IMR-90 (cell line): ENCODE measurements at regions not wholly inside any gene's neighbourhood (a gene's known extent, or its start where the extent isn't known, plus 50 kb on each side); places are given as distances from the start of the nearest gene placed in this dataset.

ENCODE experiments used
- ATAC-seq: fragments of 200-7000 bp; cut with Tn5 transposase; 2 replicates; pipeline ENCODE4 v1.9.1; 2020; ENCODE audit warnings: low read depth, mild to moderate bottlenecking, moderate library complexity
- BruUV-seq: library from RNA; stranded (reverse); fragments of 400-500 nt; replicated peaks from 2 replicates; lab custom pipeline; 2021; lab: Mats Ljungman, UMichigan
- CTCF ChIA-PET: fragments of 300-600 bp; formaldehyde crosslinking; extraction: SDS; loops from one replicate; lab custom pipeline; 2021; ENCODE audit warnings: antibody characterized with exemption; lab: Yijun Ruan, JAX
- POLR2A ChIA-PET: fragments of 300-600 bp; sonication (Branson Sonifier 250); formaldehyde crosslinking; loops from one replicate; lab custom pipeline; 2022; ENCODE audit warnings: antibody characterized with exemption; ENCODE audit not compliant: unreplicated experiment; lab: Charles Lee
- DNase-seq: peaks from one replicate; pipeline ENCODE4 v3.0.0; 2013
- H2AFZ ChIP-seq: replicated peaks from 2 replicates; pipeline ENCODE3; 2013; ENCODE audit warnings: low read length, mild to moderate bottlenecking; ENCODE audit not compliant: poor library complexity
- H2AK5ac ChIP-seq: 2 replicates; pipeline ENCODE4 v1.6.1; 2013; ENCODE audit warnings: low read depth, low read length, inconsistent platforms
- H2AK9ac ChIP-seq: replicated peaks from 2 replicates; pipeline ENCODE3; 2013; ENCODE audit warnings: mild to moderate bottlenecking, low read depth, low read length, moderate library complexity; ENCODE audit not compliant: poor library complexity
- H2BK120ac ChIP-seq: 2 replicates; pipeline ENCODE4 v1.6.1; 2013; ENCODE audit warnings: low read depth, low read length, inconsistent platforms
- H2BK15ac ChIP-seq: 3 replicates; pipeline ENCODE4 v1.6.1; 2013; ENCODE audit warnings: low read depth, low read length, inconsistent platforms
- H2BK20ac ChIP-seq: 2 replicates; pipeline ENCODE4 v1.6.1; 2013; ENCODE audit warnings: low read depth, mild to moderate bottlenecking, inconsistent platforms, low read length, moderate library complexity
- H2BK5ac ChIP-seq: 2 replicates; pipeline ENCODE4 v1.6.1; 2013; ENCODE audit warnings: mild to moderate bottlenecking, low read depth, low read length, inconsistent platforms; ENCODE audit not compliant: poor library complexity, severe bottlenecking
- H3K14ac ChIP-seq: replicated peaks from 2 replicates; pipeline ENCODE4 v1.6.1; 2013; ENCODE audit warnings: low read depth, low read length, inconsistent platforms
- H3K18ac ChIP-seq: 2 replicates; pipeline ENCODE4 v1.6.1; 2013; ENCODE audit warnings: low read depth, low read length, control low read depth
- H3K23ac ChIP-seq: 2 replicates; pipeline ENCODE4 v1.6.1; 2013; ENCODE audit warnings: low read depth, low read length, inconsistent platforms
- H3K27ac ChIP-seq: 2 replicates; pipeline ENCODE4 v1.5.1; 2013; ENCODE audit warnings: mild to moderate bottlenecking, control low read depth, low read length; ENCODE audit not compliant: insufficient read depth
- H3K27me3 ChIP-seq: 2 replicates; pipeline ENCODE4 v1.6.1; 2013; ENCODE audit warnings: low read length; ENCODE audit not compliant: control insufficient read depth, insufficient read depth
- H3K36me3 ChIP-seq: 2 replicates; pipeline ENCODE4 v1.6.1; 2013; ENCODE audit warnings: low read length, mixed read lengths; ENCODE audit not compliant: control insufficient read depth, insufficient read depth
- H3K4ac ChIP-seq: 2 replicates; pipeline ENCODE4 v1.6.1; 2013; ENCODE audit warnings: low read depth, low read length, inconsistent platforms
- H3K4me1 ChIP-seq: 2 replicates; pipeline ENCODE4 v1.6.1; 2013; ENCODE audit warnings: low read length, mixed read lengths; ENCODE audit not compliant: control insufficient read depth, insufficient read depth
- H3K4me2 ChIP-seq: 2 replicates; pipeline ENCODE4 v1.6.1; 2013; ENCODE audit warnings: low read depth, mild to moderate bottlenecking, control low read depth, low read length, moderate library complexity
- H3K4me3 ChIP-seq: 2 replicates; pipeline ENCODE4 v1.5.1; 2013; ENCODE audit warnings: low read depth, mild to moderate bottlenecking, control low read depth, low read length, moderate library complexity; ENCODE audit not compliant: insufficient read depth
- H3K56ac ChIP-seq: 2 replicates; pipeline ENCODE4 v1.6.1; 2013; ENCODE audit warnings: low read length, inconsistent platforms; ENCODE audit not compliant: insufficient read depth; ENCODE audit errors: extremely low read depth
- H3K79me1 ChIP-seq, 2 experiments: 2 replicates each; pipeline ENCODE4 v1.6.1; 2013; ENCODE audit warnings: low read length in 2 of 2, inconsistent platforms in 1 of 2, low read depth in 1 of 2
- H3K9ac ChIP-seq: 2 replicates; pipeline ENCODE4 v1.6.1; 2013; ENCODE audit warnings: low read depth, low read length, control low read depth
- H3K9me1 ChIP-seq: 2 replicates; pipeline ENCODE4 v1.6.1; 2013; ENCODE audit warnings: low read length, inconsistent platforms; ENCODE audit not compliant: insufficient read depth
- H3K9me3 ChIP-seq: 2 replicates; pipeline ENCODE4 v1.6.1; 2013; ENCODE audit warnings: low read length; ENCODE audit not compliant: control insufficient read depth, insufficient read depth
- H4K20me1 ChIP-seq: 2 replicates; pipeline ENCODE4 v1.6.1; 2013; ENCODE audit warnings: low read length, inconsistent platforms; ENCODE audit not compliant: insufficient read depth
- H4K5ac ChIP-seq: 2 replicates; pipeline ENCODE4 v1.6.1; 2013; ENCODE audit warnings: mild to moderate bottlenecking, low read depth, low read length, control low read depth
- H4K8ac ChIP-seq, 2 experiments: 2 replicates each; pipeline ENCODE4 v1.6.1; 2013; ENCODE audit warnings: low read depth in 2 of 2, low read length in 2 of 2, control low read depth in 1 of 2, inconsistent platforms in 1 of 2
- H4K91ac ChIP-seq: 2 replicates; pipeline ENCODE4 v1.6.1; 2013; ENCODE audit warnings: low read depth, low read length, inconsistent platforms; ENCODE audit not compliant: insufficient read depth
- BHLHE40 ChIP-seq: fragments of 150-350 bp; IDR thresholded peaks from 2 replicates; pipeline ENCODE4 v1.6.1; 2016; ENCODE audit warnings: mild to moderate bottlenecking, low read depth, low read length
- CEBPB ChIP-seq: IDR thresholded peaks from 2 replicates; pipeline ENCODE4 v1.6.1; 2012; ENCODE audit warnings: low read depth, low read length, improper control_type of control experiment
- CHD1 ChIP-seq: IDR thresholded peaks from 2 replicates; pipeline ENCODE4 v1.6.1; 2012; ENCODE audit warnings: low read depth, low read length, improper control_type of control experiment
- ELK1 ChIP-seq: fragments of 150-350 bp; IDR thresholded peaks from 2 replicates; pipeline ENCODE4 v1.6.1; 2016; ENCODE audit warnings: low read depth, mild to moderate bottlenecking, low read length, moderate library complexity, borderline replicate concordance
- FOS ChIP-seq: fragments of 150-350 bp; IDR thresholded peaks from 2 replicates; pipeline ENCODE4 v1.6.1; 2016; ENCODE audit warnings: low read depth, low read length
- MXI1 ChIP-seq: IDR thresholded peaks from 2 replicates; pipeline ENCODE4 v1.6.1; 2012; ENCODE audit warnings: low read depth, mild to moderate bottlenecking, low read length, moderate library complexity, borderline replicate concordance
- NFE2L2 ChIP-seq: fragments of 150-350 bp; IDR thresholded peaks from 2 replicates; pipeline ENCODE4 v1.6.1; 2016; ENCODE audit warnings: low read depth, mild to moderate bottlenecking, low read length
- POLR2A ChIP-seq: IDR thresholded peaks from 2 replicates; pipeline ENCODE4 v1.6.1; 2012; ENCODE audit warnings: mild to moderate bottlenecking, low read depth, low read length
- RAD21 ChIP-seq: IDR thresholded peaks from 2 replicates; pipeline ENCODE4 v1.6.1; 2012; ENCODE audit warnings: low read length, improper control_type of control experiment
- RCOR1 ChIP-seq: IDR thresholded peaks from 2 replicates; pipeline ENCODE4 v1.6.1; 2012; ENCODE audit warnings: mild to moderate bottlenecking, low read length, improper control_type of control experiment; ENCODE audit not compliant: insufficient replicate concordance
- RFX5 ChIP-seq: IDR thresholded peaks from 2 replicates; pipeline ENCODE4 v1.8.0; 2012; ENCODE audit warnings: low read depth, mild to moderate bottlenecking, low read length, moderate library complexity
- SMC3 ChIP-seq: fragments of 150-350 bp; IDR thresholded peaks from 2 replicates; pipeline ENCODE4 v1.6.1; 2016; ENCODE audit warnings: low read depth, mild to moderate bottlenecking, antibody characterized with exemption, low read length, moderate library complexity
- WGBS, 2 experiments: methylation state at CpG; one replicate each; pipeline versions ENCODE4 v1.1.5 to v1.1.7; 2013; ENCODE audit warnings: missing lambda C conversion rate in 2 of 2; ENCODE audit not compliant: insufficient read length in 1 of 2; ENCODE audit errors: extremely low coverage in 2 of 2; 5-methylcytosine and 5-hydroxymethylcytosine counted together
- dilution Hi-C: fragments of 300-500 bp; cut with HindIII; formaldehyde crosslinking; loops from one replicate; pipeline ENCODE4 v1.14.3; 2018; ENCODE audit warnings: low sequenced_read_pairs; ENCODE audit not compliant: unreplicated experiment
- in situ Hi-C: fragments of 300-500 bp; cut with MboI; formaldehyde crosslinking; loops from 3 replicates; pipeline ENCODE4 v1.14.3; 2019; ENCODE audit warnings: low sequenced_read_pairs, inconsistent platforms, mixed read lengths
- intact Hi-C: fragments of 100-400 bp; cut with micrococcal nuclease; formaldehyde crosslinking; loops from 2 replicates; pipeline ENCODE4 v1.10.0; 2022

DNA sequence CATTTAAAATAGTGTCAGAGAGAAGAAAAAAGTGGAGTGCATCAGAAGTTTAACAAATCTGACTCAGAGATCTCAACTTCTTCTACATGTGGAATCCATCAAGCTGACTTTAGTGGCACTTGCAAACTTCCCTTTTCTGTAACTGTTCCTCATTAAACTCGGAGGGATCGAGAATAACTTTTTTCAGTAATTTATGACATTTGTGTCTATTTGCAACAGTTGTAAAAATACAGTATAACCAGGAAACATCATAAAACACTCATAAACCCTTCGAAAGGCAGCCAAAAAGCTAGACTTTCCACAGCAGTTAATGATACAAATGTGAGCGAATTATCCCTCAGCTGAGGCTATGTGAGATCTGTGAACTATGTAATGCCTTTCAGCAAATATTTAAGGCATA, 1936.8 kb upstream of the SEL1L start:
- CTCF ChIA-PET: no interaction called here
- Histone ChIP-seq H3K4me2 (no peak overlapping the region), H3K23ac (no peak overlapping the region)

More for the DNA sequence above, 1936.8 kb upstream of the SEL1L start:
- Histone ChIP-seq H4K5ac (no peak overlapping the region), H3K9ac (no peak overlapping the region), H3K4me1 (peaks cover 1% of the 10 kb centered on the region; the same call in 1 of the 2 replicates), H2AFZ (no peak overlapping the region), H3K56ac (no peak overlapping the region; the same call in 1 of the 2 replicates), H4K91ac (no peak overlapping the region), H2BK120ac (no peak overlapping the region), H4K20me1 (no peaks in the 10 kb centered on the region), H2BK20ac (no peak overlapping the region), H2BK5ac (no peak overlapping the region), H2AK5ac (no peak overlapping the region), H3K27me3 (no peaks in the 10 kb centered on the region), H3K27ac (no peak overlapping the region), H2AK9ac (no peak overlapping the region), H3K14ac (no peak overlapping the region), H3K36me3 (no peaks in the 10 kb centered on the region), H3K4ac (no peak overlapping the region), H3K4me3 (no peak overlapping the region), H4K8ac (no peak overlapping the region), H3K9me1 (no peaks in the 10 kb centered on the region), H3K18ac (no peak overlapping the region), H2BK15ac (no peak overlapping the region), H3K79me1 (no peaks in the 10 kb centered on the region), H3K9me3 (no peaks in the 10 kb centered on the region)
- DNase-seq (no peak), ATAC-seq (no peak)
- WGBS, 2 experiments: no CpG with 5 or more reads among the region's 4 CpGs
- dilution Hi-C loops: no loop called here
- BruUV-seq: no TSS peak
- TF ChIP-seq ELK1 (no peak), FOS (no peak), POLR2A (no peak), SMC3 (no peak), RCOR1 (no peak), MXI1 (no peak), CEBPB (no peak), RFX5 (no peak), RAD21 (no peak), CHD1 (no peak), BHLHE40 (no peak), NFE2L2 (no peak)
- in situ Hi-C loops: no loop called here
- POLR2A ChIA-PET: no interaction called here
- intact Hi-C loops: no loop called here
